CD14-positive monocyte (primary cell): ENCODE measurements at regions not wholly inside any gene's neighbourhood (a gene's known extent, or its start where the extent isn't known, plus 50 kb on each side); places are given as distances from the start of the nearest gene placed in this dataset.

Experiments used
- DNase-seq, 3 donors: peaks; one replicate each; pipeline ENCODE4 v3.0.0-alpha.2; 2011 to 2022
- H2AFZ ChIP-seq: 2 replicates; pipeline ENCODE4 v1.6.0; 2012; ENCODE audit warnings: mild to moderate bottlenecking, low read depth, low read length, inconsistent platforms; ENCODE audit not compliant: insufficient read depth, poor library complexity, severe bottlenecking
- H3K27ac ChIP-seq, 2 donors: 1 replicate in 1 of 2; 2 replicates in 1 of 2; pipeline ENCODE4 v1.5.1; 2012 to 2013; ENCODE audit warnings: low read length in 2 of 2, control low read depth in 1 of 2, inconsistent platforms in 1 of 2, low read depth in 1 of 2, mild to moderate bottlenecking in 1 of 2
- H3K27me3 ChIP-seq, 2 donors: one replicate each; pipeline versions ENCODE4 v1.6.0 to v1.6.1; 2011 to 2013; ENCODE audit warnings: low read length in 2 of 2; ENCODE audit not compliant: control insufficient read depth in 2 of 2, insufficient read depth in 2 of 2
- H3K36me3 ChIP-seq, 2 donors: replicated peaks in 1 of 2; 1 replicate in 1 of 2; 2 replicates in 1 of 2; pipeline versions ENCODE4 v1.5.1 to v1.6.1; 2012 to 2013; ENCODE audit warnings: low read length in 2 of 2, control low read depth in 1 of 2, inconsistent platforms in 1 of 2, mild to moderate bottlenecking in 1 of 2; ENCODE audit not compliant: insufficient read depth in 2 of 2, control insufficient read depth in 1 of 2
- H3K4me1 ChIP-seq, 2 donors: 1 replicate in 1 of 2; 2 replicates in 1 of 2; pipeline versions ENCODE4 v1.5.1 to v1.6.1; 2012 to 2013; ENCODE audit warnings: low read length in 2 of 2, control low read depth in 1 of 2, inconsistent platforms in 1 of 2, mild to moderate bottlenecking in 1 of 2, moderate library complexity in 1 of 2; ENCODE audit not compliant: insufficient read depth in 2 of 2, control insufficient read depth in 1 of 2
- H3K4me2 ChIP-seq: replicated peaks from 2 replicates; pipeline ENCODE3; 2012; ENCODE audit warnings: low read length, moderate library complexity, mild to moderate bottlenecking; ENCODE audit not compliant: poor library complexity, severe bottlenecking; ENCODE audit errors: extremely low read depth
- H3K4me3 ChIP-seq, 3 experiments: fragments of 200-600 bp in 1 of 3; sonication (generic) in 1 of 3; replicated peaks in 1 of 3; 1 replicate in 2 of 3; 2 replicates in 1 of 3; pipeline ENCODE4 v1.5.1; 2011 to 2013; ENCODE audit warnings: low read length in 3 of 3, mild to moderate bottlenecking in 3 of 3, control low read depth in 2 of 3, low read depth in 2 of 3, inconsistent platforms in 1 of 3, moderate library complexity in 1 of 3
- H3K79me2 ChIP-seq: 2 replicates; pipeline ENCODE4 v1.6.0; 2012; ENCODE audit warnings: mild to moderate bottlenecking, control low read depth, inconsistent platforms, low read length, moderate library complexity; ENCODE audit not compliant: insufficient read depth
- H3K9ac ChIP-seq: 2 replicates; pipeline ENCODE4 v1.6.0; 2017; ENCODE audit warnings: low read length, mild to moderate bottlenecking; ENCODE audit not compliant: insufficient read depth, poor library complexity, severe bottlenecking
- H3K9me3 ChIP-seq, 2 donors: replicated peaks in 1 of 2; 1 replicate in 1 of 2; 2 replicates in 1 of 2; pipeline versions ENCODE4 v1.5.1 to v1.6.1; 2012 to 2013; ENCODE audit warnings: low read length in 2 of 2, control low read depth in 1 of 2; ENCODE audit not compliant: control insufficient read depth in 1 of 2, insufficient read depth in 1 of 2
- H4K20me1 ChIP-seq: 2 replicates; pipeline ENCODE4 v1.6.0; 2012; ENCODE audit warnings: mild to moderate bottlenecking, low read length, control low read depth, moderate library complexity; ENCODE audit not compliant: insufficient read depth
- H3K27ac Mint-ChIP-seq, 7 donors: one replicate each; pipeline ENCODE4 v1.8.0; 2020; ENCODE audit warnings: mild to moderate bottlenecking in 7 of 7, mixed read lengths in 7 of 7, moderate library complexity in 6 of 7, inconsistent platforms in 2 of 7
- H3K27me3 Mint-ChIP-seq, 3 donors: one replicate each; pipeline ENCODE4 v1.8.0; 2021 to 2022; ENCODE audit warnings: low read depth in 3 of 3, mild to moderate bottlenecking in 3 of 3, mixed read lengths in 3 of 3, moderate library complexity in 3 of 3, inconsistent platforms in 1 of 3
- H3K36me3 Mint-ChIP-seq, 2 donors: one replicate each; pipeline ENCODE4 v1.8.0; 2020; ENCODE audit warnings: mixed read lengths in 2 of 2, inconsistent platforms in 1 of 2, mild to moderate bottlenecking in 1 of 2
- H3K4me1 Mint-ChIP-seq: one replicate; pipeline ENCODE4 v1.8.0; 2020; ENCODE audit warnings: mild to moderate bottlenecking, mixed read lengths
- H3K4me3 Mint-ChIP-seq, 2 donors: one replicate each; pipeline ENCODE4 v1.8.0; 2020; ENCODE audit warnings: mild to moderate bottlenecking in 2 of 2, mixed read lengths in 2 of 2, moderate library complexity in 1 of 2
- H3K9me3 Mint-ChIP-seq, 7 donors: one replicate each; pipeline ENCODE4 v1.8.0; 2020 to 2022; ENCODE audit warnings: mixed read lengths in 7 of 7, mild to moderate bottlenecking in 6 of 7, moderate library complexity in 6 of 7, inconsistent platforms in 2 of 7
- WGBS: methylation state at CpG from one replicate; pipeline ENCODE4 v1.1.5; 2013; ENCODE audit warnings: missing lambda C conversion rate; ENCODE audit not compliant: insufficient coverage; 5-methylcytosine and 5-hydroxymethylcytosine counted together
- intact Hi-C, 2 donors: fragments of 100-400 bp; cut with micrococcal nuclease; formaldehyde crosslinking; loops; one replicate each; pipeline versions ENCODE4 v1.15.0 to v1.15.1; 2023
- TF ChIP-seq, protein P1 (sequence below): fragments of 200-600 bp; IDR thresholded peaks from one replicate; pipeline ENCODE4 v1.8.0; 2022; ENCODE audit warnings: antibody characterized with exemption, mild to moderate bottlenecking

DNA sequence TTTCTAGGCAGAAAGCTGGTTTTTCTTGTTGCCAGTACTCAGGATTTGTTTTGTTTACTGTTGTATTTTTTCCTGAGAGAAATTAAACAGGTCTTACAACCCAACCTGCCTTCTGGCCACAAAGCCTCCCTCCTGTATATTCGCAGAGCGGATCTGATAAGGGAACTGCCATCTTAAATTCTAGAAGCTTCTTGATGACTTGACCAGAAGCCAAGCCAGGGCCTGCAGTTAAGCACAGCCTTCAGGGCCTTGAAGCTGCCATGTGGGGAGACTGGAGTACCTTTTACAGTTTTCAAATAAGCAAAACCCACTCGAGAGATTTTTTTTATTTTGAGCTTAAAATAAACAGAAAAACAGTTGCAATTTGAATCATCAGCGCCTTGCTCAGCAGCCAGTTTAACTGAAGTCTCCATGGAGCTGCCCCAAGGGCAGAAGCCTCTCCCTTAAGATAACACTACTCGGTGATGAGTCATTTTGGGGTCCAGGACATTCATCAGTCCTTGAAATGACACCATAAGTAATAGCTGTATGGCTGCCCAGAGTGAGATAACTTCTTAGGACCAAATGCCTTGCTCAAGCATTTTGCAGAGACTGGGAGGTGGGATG, 51.5 kb upstream of the PHLPP1 start:
- no peak overlapping the region for H2AFZ ChIP-seq
- intact Hi-C loops, result no loop called here
- no peak overlapping the region for H3K4me2 ChIP-seq
- Mint-ChIP-seq H3K9me3 (no peaks in the 10 kb centered on the region), H3K27ac (no peak overlapping the region), H3K4me3 (no peak overlapping the region), H3K27me3 (peaks cover 0 to 2% (median 2%) of the 10 kb centered on the region in 3 donors), H3K36me3 (no peaks in the 10 kb centered on the region), H3K4me1 (no peaks in the 10 kb centered on the region)
- no peaks in the 10 kb centered on the region for H4K20me1 ChIP-seq
- no peaks in the 10 kb centered on the region for H3K9me3 ChIP-seq
- no peaks in the 10 kb centered on the region for H3K79me2 ChIP-seq
- no peak overlapping the region for H3K4me3 ChIP-seq
- H3K4me1 ChIP-seq, result no peaks in the 10 kb centered on the region
- no peak overlapping the region for H3K9ac ChIP-seq
- no peaks in the 10 kb centered on the region for H3K27me3 ChIP-seq
- TF ChIP-seq, protein P1, sequence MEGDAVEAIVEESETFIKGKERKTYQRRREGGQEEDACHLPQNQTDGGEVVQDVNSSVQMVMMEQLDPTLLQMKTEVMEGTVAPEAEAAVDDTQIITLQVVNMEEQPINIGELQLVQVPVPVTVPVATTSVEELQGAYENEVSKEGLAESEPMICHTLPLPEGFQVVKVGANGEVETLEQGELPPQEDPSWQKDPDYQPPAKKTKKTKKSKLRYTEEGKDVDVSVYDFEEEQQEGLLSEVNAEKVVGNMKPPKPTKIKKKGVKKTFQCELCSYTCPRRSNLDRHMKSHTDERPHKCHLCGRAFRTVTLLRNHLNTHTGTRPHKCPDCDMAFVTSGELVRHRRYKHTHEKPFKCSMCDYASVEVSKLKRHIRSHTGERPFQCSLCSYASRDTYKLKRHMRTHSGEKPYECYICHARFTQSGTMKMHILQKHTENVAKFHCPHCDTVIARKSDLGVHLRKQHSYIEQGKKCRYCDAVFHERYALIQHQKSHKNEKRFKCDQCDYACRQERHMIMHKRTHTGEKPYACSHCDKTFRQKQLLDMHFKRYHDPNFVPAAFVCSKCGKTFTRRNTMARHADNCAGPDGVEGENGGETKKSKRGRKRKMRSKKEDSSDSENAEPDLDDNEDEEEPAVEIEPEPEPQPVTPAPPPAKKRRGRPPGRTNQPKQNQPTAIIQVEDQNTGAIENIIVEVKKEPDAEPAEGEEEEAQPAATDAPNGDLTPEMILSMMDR, result no peak
- DNase-seq, result no peak
- WGBS, result 90% methylated on average over 2 of the region's 5 CpGs
- no peak overlapping the region for H3K27ac ChIP-seq
- no peaks in the 10 kb centered on the region for H3K36me3 ChIP-seq

DNA sequence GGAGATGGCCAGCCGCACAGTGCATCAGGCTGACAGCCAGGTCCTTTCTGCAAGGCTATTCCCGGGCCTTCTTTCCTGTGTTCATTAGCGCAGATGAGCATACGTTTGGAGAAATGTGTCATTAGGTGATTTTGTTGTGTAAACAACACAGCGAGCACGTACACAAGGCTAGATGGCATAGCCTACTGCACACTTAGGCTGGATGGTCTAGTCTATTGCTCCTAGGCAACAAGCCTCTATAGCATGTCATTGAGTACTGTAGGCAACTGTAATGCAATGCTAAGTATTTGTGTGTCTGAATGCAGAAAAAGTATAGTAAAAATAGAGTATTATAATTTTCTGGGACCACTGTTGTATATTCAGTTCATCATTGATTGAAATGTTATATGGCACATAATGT, 50.9 kb upstream of the PHLPP1 start:
- Mint-ChIP-seq H3K9me3 (peaks cover 0 to under 1% (median 0%) of the 10 kb centered on the region in 7 donors), H3K27me3 (peaks cover 0 to 2% (median 2%) of the 10 kb centered on the region in 3 donors), H3K4me1 (no peaks in the 10 kb centered on the region), H3K36me3 (no peaks in the 10 kb centered on the region), H3K27ac (no peak overlapping the region), H3K4me3 (no peak overlapping the region)
- DNase-seq, result no peak
- no peaks in the 10 kb centered on the region for H3K9me3 ChIP-seq
- TF ChIP-seq, protein P1, result no peak
- H3K4me2 ChIP-seq, result no peak overlapping the region
- no peak overlapping the region for H3K9ac ChIP-seq
- no peak overlapping the region for H3K4me3 ChIP-seq
- no peaks in the 10 kb centered on the region for H3K4me1 ChIP-seq
- no peaks in the 10 kb centered on the region for H3K27me3 ChIP-seq
- WGBS, result 100% methylated on average over 6 of the region's 6 CpGs
- no peaks in the 10 kb centered on the region for H3K36me3 ChIP-seq
- no peaks in the 10 kb centered on the region for H3K79me2 ChIP-seq
- no peaks in the 10 kb centered on the region for H4K20me1 ChIP-seq
- H3K27ac ChIP-seq, result no peak overlapping the region
- H2AFZ ChIP-seq, result no peak overlapping the region
- intact Hi-C loops, result no loop called here
